ENCODE measurements at regions not wholly inside any gene's neighbourhood (a gene's known extent, or its start where the extent isn't known, plus 50 kb on each side); places are given as distances from the start of the nearest gene placed in this dataset.

DNA sequence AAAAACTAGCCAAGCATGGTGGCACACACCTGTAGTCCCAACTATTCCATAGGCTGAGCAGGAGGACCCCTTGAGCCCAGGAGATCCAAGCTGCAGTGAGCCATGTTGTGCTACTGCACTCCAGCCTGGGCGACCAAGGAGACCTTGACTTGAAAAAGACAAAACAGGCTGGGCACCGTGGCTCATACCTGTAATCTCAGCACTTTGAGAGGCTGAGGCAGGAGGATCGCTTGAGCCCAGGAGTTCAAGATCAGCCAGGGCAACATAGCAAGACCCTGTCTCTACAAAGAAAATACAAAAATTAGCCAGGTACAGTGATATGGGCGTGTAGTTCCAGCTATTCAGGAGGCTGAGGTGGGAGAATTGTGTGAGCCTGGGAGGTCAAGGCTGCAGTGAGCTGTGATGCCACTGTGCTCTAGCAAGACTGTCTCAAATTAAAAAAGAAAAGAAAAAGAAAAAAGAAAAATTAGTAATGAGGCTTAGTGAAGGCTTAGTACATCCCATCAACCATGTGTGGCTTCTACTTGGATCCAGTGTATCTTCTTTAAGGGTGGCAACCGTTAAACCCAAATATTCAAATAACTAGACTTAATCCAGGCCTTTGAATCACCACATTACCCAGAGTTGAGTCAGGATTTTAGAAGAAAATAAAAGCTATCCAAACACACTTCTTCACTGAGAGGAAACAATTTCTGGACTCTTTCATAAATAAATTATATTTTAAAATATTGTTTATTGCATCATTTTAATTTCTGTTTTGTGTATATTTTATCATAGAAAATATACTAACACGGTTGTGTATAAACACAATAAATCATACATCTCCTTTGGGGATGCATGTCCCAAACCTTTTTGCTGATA lies 74.3 kb upstream of the RAB4A start:
- no peak for DNase-seq

DNA sequence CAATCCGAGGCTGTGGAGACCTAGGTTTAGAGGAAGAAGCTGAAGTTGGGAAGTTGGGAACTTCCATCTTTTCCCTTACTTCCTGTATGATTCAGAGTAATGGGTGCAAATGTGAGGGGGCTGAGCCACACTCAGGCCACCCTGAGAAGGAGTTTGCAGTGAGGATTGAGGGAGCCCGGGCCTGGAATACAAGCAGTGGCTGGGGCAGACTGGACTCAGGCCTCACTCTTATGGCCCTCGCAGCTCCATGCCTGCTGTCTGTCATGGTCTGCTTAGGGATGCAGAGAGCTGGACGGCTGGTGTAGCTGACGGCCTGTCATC lies 73.7 kb upstream of the RAB4A start:
- no peak for DNase-seq

DNA sequence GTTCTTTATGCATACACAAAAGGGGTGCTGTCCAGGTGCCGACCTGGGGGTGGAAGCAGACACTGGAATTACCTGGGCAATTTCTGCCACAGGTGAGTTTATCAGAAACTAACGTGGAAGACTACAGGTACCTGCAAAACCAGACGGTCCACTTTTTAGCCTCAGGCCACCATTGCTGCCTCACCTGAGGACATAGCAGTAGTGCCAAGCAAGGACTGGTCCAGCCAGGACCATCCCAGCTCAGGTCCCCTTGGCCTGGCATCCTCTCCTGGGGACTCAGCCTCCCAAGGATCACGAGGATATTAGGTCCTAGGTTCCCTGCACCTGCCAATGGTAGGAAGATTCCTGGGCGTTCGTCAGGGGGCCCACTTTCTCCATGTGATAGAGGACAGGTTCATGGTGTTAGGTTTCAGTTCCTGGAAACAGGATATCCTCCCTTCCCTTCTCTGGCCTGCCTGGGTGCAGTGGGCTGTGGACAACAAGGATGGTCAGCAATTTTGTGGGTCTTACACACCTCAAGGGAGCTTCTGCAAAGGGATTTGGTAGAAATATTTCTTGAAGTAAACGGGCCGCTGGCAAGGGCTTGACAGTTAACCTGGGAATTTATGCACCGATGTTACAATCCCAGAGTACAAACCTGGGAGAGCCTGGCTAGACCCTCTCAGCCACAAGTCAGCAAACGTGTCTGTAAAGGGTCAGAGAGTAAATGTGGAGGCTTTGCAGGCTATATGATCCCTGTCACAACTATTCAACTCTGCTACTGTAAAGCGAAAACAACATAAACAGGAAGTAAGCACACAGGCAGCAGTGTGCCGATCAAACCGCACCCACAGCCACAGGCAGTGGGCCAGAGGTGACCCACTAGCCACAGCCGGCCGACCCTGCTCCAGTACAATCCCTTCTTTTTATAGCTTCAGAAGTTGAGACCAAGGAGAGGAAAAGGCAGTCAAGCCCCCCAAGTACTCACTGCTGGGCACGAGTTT lies 71.4 kb upstream of the RAB4A start:
- peak; percentile 55 for DNase-seq

DNA sequence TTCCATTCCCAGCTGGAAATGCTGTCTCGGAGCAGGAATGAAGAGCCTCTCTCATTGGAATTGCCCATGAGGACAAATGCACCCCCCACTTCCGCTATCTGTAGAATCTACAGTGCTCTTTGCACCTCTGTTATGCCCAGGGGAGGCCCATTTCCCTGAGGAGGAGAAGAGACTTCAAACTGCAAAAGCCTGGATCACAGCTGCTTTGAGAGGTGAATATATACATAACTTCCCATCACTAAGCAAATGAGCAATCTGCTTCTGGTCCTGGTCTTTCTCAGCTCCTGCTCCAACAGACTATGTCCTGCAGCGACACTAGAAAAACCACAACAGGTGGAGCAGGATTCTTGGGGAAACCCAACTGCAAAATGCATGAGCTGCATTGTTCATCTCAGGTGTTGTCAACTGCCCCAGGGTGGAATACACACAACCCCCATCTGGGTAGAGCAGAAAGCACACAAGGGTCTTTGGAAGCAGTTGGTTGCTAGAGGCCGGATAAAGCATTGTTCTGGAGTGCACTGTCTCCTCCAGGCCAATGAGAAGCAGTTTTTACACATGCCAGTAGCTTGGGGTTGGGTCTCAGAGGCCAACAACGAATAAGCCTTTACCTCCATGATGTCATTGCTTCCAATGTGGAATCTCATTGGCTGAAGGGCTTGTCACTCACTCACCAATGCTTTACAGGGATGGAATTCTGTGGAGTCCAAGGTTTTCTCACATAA lies 67.7 kb upstream of the RAB4A start:
- DNase-seq, result no peak

DNA sequence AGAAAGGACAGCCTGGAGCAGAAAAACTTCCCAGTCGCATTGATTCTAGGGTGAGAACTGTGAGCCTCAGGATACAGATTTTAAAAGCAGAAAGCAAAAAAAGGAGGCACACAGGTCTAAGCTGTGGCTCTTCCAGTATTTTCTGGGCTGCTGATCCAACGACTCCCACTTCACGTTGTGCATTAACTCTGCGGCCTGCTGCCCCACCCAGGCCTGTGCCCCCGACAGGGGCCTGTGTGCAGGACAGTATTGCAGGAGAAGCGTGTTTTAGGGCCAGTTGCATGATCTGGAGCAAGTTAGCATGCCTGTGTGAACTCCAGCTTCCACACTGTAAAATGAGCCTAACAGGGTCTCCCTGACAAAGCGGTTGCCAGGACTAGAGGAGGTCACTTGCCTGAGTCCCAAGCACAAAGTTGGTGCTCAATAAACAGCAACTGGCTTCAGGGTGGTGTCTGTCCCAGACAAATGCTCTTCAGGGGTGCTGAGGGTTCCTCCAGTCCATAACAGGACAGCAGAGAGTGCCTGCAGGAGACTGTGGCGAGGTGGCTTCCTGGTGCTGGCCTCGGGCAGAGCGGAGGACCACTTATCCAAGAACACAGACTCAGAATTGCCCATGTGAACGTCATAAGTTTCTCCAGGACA lies 66.8 kb upstream of the RAB4A start:
- DNase-seq, result no peak

DNA sequence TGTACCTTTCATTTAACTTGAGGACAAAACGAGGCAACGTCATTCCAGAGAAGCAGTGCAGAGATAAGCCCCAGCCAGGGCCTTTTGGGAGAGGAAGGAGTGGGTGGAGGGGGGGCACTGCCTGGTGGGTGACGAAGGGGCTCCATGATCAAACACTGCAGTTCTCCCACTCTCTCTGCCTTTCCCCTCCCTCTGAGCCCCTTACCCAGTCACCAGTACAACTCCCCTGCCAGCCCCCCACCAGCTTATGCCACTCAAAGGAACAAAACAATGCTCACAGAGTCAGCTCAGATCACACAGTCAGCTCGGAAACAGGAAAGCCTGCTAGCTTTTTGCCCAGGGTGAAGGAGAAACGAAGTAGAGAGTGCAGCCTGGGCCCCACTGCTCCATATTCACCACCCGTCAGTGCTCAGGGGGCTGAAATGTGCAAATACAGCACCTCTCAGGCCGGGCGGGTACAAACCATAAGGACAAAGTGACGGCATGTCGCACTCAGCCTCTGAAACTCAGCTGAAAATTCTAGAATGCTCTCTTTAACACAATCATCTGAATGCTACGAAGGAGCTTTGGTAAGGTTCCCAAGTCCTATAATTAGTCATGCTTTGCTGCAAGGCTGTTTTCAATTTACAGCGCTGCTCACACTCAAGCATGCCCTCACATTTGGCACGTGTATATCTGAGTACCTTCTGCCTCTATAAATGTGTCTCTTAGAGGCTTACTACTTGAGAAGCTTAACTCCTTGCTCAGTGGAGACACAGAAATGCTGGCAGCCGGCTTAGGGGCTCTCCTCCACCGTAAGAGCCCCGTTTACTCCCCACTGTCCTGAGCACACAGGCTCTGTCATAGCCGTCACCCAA lies 65.8 kb upstream of the RAB4A start:
- no peak for DNase-seq

DNA sequence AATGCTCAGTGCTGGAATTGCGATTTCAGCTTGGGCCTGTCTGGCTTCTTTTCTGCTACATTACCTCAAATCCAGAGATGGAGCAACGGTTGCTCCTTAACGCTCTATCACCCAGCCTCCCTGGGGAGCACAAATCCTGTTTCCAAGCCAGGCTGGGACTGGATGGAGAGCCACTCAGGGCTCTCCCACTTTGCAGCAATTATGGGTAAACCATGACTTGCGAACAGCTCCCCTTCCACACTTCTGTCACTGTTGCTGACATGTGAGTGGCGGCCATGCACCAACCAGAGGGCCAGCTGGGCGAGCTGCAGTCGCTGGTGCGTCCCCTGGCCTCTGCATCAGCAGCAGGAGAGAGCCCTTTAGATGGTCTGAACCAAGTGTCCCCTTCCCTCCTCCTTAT lies 65.1 kb upstream of the RAB4A start:
- no peak for DNase-seq

DNA sequence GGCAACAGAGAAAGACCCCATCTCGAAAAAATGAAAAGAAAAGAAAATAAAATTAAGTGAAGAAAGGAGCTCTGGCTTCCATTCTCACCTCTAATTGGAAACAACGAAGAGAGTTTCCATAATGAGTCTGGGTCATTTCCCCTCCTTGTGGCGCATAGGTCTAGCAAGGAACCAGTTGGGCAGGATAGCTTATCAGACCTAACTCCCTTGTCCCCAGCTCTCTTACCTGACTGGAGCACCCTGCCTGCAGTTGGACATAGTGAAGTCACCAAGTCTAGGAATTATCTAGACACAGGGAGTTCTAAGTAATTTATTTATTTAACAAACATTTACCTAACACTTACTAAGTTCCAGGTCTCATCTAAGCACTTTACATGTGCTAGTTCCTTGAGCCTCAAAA lies 63.0 kb upstream of the RAB4A start:
- DNase-seq, result no peak

DNA sequence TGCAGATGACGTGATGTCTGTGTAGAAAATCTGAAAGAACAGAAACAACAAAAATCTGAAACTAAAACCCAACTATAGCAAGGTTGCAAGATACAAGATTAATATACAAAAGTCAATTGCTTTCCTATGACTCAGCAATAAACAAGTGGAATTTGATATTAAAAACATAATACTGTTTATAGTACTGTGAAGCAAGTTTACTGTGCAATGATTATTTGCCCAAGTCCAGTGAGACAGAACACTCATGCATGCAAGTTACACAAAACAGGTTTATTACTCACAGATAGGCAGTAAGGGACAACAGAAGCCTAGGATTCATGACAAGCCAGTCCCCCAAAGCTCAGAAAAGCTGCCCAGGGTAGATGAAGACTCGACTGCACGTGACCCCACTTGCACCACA lies 62.4 kb upstream of the RAB4A start:
- DNase-seq, result no peak

DNA sequence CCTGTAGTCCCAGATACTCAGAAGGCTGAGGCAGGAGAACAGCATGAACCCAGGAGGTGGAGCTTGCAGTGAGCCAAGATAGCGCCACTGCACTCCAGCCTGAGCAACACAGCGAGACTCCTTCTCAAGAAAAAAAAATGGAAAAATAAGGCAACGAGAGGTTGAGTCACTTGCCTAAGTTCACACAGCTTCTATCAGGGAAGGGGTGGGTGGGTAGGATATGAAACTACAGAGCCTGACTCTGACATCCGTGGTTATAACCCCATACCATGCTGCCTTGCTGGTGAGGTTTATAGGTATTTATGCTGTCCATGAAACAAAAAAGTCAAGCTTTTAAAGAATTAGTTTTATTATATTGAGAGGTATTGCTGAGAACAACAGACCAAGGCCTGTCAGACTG lies 61.5 kb upstream of the RAB4A start:
- DNase-seq, result no peak

DNA sequence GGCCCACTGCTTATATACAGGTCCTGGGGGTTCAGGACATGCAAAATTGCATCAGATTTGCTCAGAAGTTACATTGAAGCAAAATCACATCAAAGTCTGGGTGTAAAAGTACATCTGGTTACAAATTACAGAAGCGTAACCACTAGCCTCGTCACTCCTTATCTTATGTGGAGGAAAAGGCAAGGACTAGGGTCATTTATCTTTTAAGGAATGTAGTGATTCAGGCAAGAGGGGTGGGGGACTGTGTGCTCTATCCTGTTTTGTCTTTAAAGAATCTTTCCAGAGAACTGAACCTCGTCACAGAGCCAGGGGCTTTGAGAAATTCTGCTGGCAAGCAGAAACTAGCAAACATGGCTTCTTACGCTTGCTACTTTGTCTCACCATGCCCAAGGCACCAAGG lies 61.1 kb upstream of the RAB4A start:
- DNase-seq, result no peak

DNA sequence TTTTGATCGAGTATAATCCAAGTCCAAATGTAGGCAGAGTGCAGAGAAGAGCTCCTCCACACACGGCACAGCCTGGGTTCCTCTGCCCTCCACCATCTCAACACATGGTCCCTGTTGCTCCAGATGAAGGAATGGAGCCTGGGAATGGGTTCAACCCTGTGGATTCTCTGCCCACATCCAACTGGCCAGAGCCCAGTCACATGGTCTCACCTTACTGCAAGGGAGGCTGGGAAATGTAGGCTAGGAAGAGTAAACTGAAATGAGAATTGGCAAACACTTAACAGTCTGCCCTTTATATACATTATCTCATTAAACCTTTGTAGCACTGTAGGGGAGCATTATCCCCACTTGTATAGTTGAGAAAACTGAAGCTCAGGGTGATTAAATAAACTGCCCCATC lies 60.1 kb upstream of the RAB4A start:
- DNase-seq, result no peak

DNA sequence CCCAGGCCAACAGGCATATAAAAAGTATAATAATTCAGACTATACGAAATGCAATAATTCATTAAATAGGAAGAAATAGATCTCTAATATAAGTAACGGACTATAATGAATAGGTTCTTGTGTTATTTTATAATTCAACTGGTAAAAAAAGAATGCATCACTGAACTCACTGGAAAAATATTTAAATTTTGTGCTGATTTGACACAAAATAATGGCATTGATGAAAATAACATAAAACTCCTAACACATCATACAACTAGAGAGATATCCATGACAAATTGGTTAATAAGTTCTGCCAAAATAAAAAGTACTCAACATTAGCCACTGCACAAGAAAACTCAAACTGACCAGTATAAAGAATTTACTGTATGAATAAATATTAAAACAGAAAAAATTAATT lies 57.1 kb upstream of the RAB4A start:
- no peak for DNase-seq

DNA sequence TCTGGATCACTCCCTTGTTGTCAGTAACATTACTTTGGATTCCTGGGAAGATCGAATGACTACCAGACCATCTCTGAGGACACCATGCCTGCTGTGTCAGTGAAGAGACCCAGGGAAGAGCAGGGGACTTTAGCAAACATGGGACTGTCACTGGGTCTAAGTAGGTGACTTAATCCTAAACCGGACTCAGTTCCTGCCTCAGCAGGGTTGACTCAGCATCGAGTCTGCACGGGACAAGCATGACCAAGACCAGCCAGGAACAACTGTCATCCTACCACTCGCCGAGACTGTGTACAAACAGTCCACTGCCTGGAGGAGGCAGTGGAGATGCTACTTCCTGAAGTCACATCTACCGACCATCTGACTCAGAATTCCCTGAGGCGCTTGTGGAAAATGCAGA lies 53.2 kb upstream of the RAB4A start:
- DNase-seq, result no peak

DNA sequence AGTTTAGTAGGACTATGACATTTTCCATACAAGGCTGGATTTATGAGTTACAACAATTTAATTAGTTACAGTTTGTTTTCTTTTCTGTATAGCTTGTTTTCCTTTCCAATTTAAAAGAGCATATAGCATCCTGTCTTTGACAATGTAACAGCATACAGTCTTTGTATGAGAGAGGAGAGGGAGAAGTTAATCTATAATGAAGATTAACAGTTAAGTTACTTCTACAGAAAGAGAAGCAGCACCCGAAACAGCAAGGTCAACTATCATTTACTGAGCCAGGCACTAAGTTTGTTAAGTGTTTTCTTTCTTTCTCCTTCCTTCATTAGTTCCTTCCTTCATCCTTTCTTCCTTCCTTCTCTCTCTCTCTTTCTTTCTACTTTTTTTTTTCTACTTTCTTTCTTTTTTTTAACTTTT lies 52.3 kb upstream of the RAB4A start:
- no peak for DNase-seq

DNA sequence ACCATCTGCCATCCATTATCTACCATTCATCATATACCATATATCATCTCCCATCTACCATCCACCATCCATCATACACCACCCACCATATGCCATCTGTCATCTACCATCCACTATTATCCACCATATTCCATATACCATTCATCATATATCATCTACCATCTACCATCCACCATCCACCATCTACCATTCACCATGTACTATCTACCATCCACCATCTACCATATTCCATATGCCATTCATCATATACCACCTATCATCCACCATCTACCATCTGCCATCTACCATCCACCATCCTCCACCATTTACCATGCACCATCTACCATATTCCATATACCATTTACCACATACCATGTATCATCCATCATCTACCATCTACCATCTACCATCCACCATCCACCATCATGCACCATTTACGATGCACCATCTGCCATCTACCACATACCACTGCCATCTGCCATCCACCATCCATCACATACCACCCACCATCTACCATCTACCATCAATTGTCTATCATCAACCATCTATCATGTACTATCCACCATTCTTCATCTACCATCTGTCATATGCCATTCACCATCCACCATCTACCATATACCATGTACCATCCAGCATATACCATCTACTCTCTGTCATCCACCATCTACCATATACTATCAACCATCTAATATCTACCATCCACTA lies 50.6 kb upstream of the RAB4A start:
- DNase-seq, result no peak

DNA sequence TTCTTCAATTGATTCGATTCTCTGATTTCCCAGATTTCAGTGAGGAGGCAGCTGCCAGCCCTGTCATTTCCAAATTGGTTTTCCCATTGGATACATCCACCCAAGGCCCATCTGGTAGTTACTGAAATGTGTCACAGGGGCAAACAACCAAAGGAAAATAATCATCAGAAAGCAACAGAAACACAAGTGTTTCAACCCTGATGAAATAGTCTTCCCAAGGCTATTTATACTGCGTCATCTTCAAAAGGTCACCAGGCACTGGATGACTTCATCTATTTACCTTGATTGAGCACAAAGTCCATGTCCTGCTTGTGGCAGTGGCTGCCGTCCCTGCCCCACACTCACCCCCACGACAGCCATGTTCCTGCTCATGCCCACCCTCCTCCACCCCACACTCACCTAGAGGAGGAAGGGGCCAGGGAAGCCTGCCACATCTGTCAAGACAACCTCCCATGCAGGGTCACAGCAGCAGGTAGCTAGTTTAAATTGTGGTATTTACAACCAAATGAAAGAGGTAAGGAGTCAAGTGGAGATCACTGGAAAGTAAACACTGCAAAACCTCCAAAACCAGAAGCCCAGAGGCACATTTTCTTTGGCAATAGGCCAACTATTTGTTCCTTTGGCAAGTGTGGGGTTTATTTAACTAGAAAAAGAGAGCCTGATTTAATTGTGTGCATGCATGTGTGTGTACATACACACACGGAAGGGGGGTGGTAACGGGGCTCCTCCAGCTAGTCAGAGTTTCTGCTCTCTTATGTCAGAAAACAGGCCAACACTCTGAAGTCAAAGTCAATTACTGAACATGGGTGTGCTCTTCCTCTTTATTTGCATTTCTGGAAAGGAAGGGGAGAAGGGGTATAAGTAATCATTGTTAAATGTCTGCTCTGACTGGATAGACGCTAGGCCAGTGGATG lies 49.5 kb upstream of the RAB4A start:
- peak; percentile 99 for DNase-seq

Measured in DMS153 (cell line).